Midbrain (tissue), 1 donor: ENCODE measurements at regions not wholly inside any gene's neighbourhood (a gene's known extent, or its start where the extent isn't known, plus 50 kb on each side); places are given as distances from the start of the nearest gene placed in this dataset.
"Not testable (repeated sequence)": the region's sequence is repeated elsewhere in the genome, so short reads cannot be mapped to it uniquely, and the experiment has no call there.

Experiments
- DNase-seq: peaks from one replicate; lab custom pipeline; 2025; lab: John Stamatoyannopoulos, UW

DNA sequence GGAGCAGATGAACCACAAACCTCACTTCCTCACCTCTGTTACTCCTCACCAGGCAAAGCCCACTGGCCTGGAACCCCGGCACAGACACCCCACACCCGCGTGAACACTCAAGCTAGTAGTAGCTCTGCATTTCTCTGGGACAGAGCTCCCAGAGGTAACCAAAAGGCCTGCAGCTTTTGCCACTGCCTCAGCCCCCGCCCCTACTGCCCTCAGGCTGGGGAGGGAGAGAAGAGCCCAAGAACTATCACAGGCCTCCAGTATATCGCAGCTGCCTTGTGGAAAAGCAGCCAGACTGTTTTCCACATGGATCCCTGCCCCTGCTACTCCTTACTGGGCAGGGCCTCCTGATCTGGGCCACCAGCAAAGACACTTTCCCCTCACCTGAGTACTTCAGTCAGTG, 728.7 kb upstream of the ACTRT1 start:
- no peak for DNase-seq

DNA sequence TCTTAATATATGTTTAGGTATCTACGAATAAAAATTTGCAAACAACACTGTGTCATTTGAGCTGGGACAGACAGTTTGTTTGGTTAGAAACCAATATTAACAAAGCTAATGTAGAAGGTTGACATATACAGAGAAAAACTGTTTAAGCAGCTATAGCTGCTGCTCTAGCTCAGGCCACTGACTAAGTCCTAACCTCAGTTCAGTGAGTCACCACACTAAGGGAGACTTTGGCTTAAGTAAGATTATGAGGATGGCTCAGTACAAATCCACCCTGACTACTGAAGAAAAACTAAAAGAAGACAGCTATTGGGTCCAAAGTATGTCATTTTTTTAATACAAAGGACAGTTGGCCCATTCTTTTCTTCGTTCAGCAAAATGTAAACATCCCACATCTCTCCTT, 717.3 kb upstream of the ACTRT1 start:
- no peak for DNase-seq

DNA sequence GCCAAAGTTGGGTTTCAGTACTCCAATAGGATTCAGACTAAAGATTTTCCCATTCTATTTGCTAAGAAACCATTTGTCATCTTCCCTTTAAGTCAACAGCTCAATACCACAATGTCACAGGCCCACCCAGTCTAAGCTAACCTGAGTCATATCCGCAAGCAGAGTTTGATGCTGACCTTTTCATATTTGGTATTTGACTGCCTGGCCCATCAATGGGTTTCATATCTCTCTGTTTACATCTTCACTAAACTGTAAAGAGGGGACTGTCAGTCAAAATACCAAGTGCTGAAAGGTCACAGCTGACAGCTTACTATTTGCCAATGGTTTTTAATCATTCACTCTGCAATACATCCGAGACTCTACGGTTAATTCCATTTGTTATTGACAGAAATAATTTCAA, 707.5 kb upstream of the ACTRT1 start:
- DNase-seq, result no peak

DNA sequence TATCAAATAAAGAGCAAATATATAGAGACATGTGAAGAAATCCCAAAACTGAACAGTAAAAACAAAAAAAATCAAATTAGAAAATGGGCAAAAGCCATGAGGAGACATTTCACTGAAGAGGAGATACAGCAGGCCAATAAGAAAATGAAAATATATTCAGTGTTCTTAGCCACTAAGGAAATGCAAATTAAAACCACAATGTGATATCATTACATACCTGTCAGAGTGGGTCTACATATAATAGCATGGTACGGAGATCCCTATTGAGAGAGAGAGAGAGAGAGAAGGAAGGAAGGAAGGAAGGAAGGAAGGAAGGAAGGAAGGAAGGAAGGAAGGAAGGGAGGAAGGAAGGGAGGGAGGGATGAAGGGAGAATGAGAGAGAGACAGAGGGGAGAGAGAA, 707.0 kb upstream of the ACTRT1 start:
- DNase-seq, result no peak

DNA sequence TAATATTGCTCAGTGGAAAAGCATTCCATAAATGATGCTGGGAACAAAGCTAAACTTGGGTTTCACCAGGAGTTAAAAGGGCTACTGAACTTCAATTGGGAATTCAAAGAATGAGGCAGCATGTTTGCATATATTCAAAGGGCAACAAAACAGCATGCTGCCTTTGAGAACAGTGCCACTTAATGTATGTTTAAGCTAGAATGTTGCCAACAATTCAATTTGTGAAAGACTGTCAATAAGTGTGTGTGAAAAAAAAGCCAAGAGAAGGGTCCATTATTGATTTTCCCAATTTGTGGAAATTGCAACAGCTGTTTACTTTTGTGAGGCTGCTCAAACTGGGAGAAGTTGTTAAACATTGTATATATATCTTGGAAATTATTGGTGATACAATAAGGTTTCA, 701.9 kb upstream of the ACTRT1 start:
- DNase-seq, result no peak

DNA sequence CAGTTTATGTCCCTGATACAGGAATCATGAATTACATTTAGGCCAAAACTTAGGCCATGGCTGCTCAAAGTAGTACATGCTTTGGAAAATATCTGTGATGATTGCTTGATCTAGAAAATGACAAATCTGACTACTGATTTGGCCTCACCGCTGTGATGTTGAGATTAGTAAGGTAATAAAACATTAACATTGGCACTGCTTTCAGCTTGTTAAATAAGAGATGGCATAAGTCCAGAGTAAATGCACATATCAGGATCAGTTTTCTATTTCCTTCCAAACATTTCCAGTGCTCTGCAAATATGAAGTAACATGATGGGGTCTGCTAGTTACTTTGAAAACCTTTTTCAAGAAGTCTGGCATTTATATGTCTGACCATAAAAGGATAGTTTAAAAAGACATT, 687.3 kb upstream of the ACTRT1 start:
- DNase-seq, result no peak

DNA sequence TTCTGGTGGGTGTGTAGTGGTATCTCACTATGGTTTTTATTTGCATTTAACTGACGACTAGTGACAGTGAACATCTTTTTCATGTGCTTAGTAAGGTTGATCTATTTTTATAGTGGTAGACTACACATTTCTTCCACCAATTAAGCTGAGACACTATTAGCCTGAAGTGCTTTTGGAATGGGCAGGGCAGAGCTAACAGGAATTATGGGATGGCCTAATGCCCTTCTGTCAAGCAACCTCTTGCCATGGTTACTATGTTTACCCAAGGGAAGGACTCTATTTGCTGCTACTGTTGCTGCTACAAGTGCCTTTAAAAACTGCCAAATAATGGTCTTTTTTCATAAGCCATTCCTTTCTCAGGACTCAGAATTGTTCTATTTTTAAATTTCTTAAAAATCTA, 676.7 kb upstream of the ACTRT1 start:
- DNase-seq, result no peak

DNA sequence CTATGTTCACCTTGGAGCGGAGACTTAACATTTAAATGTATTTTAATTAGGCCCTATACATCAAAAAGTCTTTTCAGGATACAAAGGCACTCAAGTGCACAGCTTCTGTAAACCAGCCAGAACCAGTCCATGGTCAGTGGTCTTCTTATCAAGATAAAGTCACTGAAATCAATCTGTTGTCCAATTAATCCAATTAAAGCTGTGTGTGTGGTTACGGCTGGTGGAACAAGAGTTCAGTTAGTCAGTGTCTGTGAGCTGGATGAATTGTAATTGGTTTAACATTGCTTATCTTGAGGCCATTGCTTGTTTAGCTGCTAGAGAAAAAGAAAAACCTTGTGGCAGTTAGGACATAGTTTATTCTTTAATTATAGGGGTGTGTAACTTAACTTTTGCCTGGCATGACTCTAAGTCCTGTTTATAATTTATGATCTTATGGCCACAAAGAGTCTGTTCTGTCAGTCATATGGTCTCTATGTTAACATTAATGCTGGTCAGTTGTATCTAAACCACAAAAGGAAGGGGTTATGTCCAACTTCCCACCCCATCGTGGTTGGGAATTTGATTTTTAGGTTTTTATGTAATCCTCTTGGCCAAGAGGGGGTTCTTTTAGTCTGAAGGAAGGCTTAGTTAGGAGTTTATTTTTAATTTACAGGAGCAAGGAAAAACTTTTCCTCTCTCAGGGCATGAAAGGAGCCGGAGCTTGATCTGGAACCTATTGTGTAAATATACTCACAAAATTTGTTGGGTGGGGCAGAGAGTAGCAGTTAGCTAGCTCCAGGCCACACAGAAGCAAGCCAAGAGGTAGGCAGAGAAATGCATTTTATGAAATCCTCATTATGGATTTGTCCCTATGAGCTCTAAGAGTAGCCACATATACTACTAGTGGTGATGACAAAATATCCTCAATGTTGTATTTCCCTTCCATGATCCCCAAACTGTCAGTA, 665.7 kb upstream of the ACTRT1 start:
- DNase-seq, result no peak

DNA sequence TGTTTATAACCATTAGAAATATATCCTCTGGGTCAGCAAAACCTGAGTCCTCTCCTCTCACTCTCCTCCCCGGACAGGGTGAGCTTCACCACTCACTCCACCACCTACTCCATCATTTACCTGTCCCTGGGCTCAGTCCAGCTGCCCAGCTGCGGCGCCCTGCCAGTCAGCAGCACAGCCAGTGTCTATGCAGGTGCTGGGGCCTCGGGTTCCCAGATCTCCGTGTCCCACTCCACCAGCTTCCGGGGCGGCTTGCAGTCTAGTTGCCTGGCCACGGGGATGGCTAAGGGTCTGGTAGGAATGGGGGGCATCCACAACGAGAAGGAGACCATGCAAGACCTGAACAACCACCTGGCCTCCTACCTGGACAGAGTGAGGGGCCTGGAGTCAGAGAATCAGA, 662.2 kb upstream of the ACTRT1 start:
- no peak for DNase-seq

DNA sequence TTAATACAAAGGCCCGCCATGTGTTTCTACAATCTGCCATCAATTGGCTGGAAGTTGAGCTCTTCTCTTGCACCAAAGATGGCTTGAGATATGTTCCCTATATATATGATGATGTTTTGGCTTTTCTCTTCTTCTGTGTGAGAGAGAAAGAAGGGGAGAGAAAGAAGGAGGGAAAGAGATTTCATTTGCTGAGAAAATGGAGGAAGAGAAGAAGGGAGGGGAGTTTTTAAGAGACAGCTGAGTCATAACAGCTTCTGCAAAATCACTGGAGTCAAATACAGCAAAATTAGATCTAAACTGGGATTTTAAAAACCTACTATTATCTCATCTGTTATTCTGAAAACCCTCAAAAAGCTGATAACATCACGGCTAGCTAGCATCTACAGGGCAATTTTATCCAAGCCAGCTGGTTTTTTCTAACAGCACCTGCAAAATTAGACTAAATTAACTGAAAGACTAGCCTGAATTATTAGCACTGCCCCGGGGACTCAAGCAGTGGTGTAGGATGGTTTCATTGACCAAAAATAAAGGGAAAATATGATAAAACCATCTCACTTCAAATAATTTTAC, 647.6 kb upstream of the ACTRT1 start:
- DNase-seq, result no peak

DNA sequence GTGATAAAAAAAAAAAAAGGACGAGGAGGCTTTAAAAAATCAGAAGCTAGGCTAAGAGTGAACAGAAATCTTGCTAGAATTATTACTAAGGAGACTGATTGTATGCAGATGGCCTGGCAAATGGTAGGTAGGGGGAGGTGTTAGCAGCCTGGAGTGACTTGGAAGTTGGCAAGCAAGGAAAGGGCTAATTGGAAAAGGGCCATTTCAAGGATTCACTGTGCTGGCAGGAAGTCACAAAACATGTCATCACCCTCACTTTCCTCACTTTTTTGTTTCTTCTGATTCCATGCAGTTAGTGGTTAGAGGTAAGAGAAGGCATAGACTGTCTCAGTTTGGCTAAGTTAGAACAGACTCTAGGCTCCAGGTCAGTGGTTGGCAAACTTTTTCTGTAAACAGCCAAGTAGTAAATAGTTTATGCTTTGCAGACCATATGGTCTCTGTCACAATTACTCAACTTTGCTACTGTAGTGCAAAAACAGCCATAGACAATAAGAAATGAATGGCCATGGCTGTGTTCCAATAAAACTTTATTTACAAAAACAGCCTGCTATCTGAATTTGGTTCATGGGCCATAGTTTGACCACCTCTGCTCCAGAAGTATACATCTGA, 646.5 kb upstream of the ACTRT1 start:
- no peak for DNase-seq

DNA sequence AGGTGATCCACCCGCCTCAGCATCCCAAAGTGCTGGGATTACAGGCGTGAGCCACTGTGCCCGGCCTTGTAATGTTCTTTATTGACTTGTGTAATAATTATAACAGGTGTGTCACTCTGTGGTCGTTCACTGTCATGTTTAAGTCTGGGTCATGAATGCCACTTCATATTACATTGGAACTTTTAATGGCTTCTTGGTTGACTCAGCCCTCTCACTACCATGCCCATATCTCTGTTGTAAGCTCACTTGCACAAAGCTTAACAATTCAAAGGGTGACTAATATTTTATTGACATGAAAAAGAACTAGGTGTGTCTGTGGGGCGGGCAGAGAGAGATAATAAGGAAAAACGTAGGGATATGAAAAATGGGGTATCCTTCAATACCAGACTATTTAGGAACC, 639.7 kb upstream of the ACTRT1 start:
- DNase-seq, result no peak

DNA sequence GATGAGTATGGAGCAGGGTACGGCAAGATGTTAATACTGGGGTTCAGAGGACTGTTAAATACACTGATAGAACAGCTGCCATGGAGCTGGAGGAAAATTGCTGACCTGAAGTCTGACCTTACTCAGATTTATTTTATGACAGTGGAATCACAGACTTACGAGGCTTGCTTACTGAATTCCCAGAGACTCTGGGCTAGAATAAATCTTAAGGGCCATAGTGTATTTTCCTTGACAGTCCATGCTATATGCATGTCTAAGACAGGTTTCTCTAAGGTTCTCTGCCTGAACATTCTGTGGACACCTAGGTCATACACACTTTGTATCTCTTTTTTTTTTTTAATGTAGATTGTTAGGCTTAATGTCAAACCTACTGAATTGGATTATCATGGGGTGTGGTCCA, 633.2 kb upstream of the ACTRT1 start:
- no peak for DNase-seq

DNA sequence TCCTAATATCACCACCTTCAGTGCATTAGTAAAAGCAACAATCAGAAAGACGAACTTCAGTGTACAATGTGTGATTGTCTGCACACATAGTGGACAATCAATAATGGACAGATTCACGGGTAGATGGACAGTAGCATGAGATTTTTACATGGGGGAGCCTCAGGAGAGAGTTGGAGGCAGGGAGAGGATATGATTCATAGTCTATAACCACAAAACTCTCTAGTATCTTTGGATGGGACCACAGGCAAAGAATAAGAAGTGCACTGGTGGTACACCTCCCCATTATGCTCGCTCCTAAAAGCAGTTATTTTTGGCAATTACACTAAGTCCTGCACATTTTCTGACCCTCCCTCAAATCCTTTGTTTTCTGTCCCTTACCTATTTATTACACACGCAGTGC, 624.4 kb upstream of the ACTRT1 start:
- no peak for DNase-seq

DNA sequence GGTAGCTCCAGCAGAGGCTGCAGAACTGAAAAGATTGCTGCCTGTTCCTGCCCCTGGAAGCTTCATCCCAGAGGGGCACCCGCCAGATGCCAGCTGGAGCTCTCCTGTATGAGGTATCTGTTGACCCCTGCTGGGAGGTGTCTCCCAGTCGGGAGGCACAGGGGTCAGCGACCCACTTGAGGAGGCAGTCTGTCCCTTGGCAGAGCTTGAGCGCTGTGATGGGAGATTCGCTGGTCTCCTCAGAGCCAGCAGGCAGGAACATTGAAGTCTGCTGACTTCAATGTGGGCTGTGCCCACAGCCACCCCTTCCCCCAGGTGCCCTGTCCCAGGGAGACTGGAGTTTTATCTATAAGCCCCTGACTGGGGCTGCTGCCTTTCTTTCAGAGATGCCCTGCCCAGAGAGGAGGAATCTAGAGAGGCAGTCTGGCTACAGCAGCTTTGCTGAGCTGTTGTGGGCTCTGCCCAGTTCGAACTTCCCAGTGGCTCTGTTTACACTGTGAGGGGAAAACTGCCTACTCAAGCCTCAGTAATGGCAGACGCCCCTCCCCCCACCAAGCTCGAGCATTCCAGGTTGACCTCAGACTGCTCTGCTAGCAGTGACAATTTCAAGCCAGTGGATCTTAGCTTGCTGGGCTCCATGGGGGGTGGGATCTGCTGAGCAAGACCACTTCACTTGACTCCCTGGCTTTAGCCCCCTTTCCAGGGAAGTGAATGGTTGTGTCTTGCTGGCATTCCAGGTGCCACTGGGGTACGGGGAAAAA, 622.3 kb upstream of the ACTRT1 start:
- DNase-seq, result not testable (repeated sequence)

DNA sequence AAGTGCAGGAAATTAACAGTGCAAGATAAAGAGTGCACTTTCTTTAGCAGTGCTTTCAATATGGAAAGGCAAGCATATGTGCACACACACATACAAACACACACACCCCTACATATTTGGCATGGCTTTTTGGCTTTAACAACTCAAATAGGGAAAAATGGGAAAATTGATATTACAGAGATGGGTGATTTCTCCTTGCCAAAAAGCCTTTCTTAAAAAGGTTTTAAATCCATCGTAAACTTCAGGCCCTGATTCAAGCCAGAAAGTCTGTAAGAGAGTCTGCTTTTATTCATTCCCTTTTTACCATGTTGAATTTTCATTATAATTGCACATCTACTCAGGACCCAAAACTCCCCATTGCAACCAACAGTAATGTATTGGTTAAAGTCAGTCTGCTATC, 612.0 kb upstream of the ACTRT1 start:
- DNase-seq, result no peak

DNA sequence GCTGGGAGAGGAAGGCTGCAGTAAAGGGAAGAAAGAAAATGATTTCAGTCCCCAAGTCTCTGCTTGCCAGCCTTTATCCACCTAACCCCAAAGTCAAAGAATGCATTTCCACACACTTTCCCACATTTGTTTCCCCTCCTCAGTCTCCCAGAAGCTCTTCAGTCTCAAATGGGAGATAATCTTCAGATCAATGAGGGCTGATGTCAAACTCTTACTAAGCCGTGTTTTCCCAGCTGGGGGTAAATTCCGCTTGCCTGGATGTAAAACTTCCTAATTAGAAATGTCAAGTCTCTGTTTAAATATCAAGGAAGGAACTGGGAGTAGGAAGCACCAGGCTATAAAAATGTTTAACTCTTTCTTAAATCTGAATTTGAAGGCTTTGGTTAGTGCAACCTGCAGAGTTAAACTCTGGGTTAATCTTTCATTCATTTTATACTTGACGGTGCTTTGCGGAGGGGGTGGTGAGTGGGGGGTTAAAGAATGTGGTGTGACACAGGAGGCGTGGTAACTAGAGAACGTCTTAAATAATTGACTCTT, 601.4 kb upstream of the ACTRT1 start:
- no peak for DNase-seq

DNA sequence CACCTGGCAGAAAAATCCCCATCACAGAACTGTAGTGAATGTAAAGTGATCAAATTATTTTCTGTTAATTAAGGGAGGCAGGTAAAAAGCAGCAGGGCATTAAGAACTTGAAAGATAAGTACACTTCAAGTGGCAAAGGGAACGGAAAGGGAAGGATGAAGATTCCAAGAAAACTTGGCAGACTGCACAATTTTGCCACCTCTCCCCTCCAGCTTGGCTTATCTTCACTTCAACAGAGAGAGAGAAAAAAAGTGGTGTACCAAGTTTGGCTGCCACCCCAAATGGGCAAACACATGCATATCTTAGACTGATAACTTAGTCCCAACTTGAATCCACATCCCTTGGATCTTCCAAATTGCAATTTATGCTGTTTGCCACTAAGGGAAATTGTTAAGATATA, 598.1 kb upstream of the ACTRT1 start:
- DNase-seq, result no peak

DNA sequence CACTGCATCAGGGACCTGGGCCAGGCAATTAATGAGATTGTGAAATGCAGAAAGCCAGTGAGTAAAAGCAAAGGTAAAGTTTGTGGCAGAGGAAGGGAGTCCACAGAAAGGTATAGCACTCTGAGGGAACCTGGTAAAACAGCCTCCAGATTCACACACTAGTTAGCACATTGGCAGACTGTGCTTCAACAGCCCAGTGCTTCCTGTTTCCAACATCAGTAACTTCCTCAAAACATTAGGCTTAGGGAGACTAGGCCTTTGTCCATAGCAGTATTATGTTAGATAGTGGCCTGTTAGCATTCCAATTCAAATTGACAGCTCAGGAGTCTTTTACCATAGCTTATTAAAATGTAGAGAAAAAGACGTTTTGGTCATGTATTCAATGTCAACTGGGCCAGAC, 582.6 kb upstream of the ACTRT1 start:
- DNase-seq, result no peak

DNA sequence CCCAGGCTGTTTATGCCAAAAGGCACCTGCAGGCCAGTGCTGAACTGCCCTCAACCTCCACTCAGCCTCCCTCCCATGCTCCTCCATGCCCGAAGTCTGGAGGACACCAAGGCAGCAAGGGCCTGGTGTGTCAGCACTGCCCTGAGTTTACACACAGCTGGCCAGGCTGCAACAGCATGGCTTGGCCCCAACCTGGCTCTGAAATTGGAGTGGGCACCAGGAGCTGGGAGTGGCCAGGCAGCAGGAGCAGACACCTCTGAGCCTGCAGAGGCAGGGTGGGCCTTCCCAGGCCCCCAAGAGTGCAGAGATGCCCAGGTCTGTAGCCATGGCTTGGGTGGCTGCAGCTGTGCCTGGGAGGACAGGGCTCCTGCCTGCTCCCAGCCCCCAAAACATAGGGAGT, 571.2 kb upstream of the ACTRT1 start:
- DNase-seq, result no peak

DNA sequence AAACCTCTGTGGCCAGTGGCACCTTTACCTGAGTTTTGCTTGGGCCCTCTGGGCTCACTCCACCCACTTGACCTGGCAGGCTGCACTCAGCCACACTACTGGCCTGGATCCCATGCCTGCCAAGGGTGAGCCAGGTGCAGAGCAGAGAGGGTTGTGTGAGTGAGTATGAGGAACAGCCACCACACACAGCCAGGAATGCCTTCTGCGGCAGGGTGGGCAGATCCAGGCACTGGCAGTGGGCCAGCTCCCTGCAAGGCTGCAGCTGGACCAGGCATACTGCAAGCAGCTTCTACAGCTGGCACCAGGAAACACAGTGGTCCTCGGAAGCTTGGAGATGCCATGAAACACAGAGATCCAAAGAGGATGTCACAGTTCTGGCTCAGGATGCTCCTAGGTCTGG, 570.1 kb upstream of the ACTRT1 start:
- DNase-seq, result no peak

DNA sequence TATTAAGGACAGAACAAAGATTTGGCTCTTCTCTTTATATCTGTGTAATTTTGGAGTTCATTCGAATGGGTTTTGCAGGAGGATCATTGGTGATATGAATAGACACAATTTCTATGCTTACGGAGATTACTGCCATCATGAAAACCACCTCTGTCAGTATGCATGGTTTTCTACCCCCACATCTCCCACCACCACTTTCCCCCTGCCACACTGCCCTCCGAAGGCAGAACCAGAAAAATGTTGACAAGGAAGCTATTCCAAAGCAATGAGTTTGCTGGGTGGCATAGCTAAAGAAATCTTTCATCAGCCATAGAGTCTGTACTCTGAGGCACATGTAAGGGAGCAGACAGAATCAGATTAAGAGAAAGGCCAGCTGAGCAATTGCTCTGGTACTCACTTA, 567.3 kb upstream of the ACTRT1 start:
- no peak for DNase-seq
